Fibroblast of pulmonary artery (primary cell): ENCODE measurements at regions not wholly inside any gene's neighbourhood (a gene's known extent, or its start where the extent isn't known, plus 50 kb on each side); places are given as distances from the start of the nearest gene placed in this dataset.
A peak's percentile ranks its signal among the peaks of the same experiment; 100 is the strongest.

Experiments
- DNase-seq: peaks from one replicate; pipeline ENCODE4 v3.0.0-alpha.2; 2010; ENCODE audit warnings: low read depth
- H3K4me3 ChIP-seq: replicated peaks from 2 replicates; pipeline ENCODE4 v1.5.1; 2011; ENCODE audit warnings: low read depth, mild to moderate bottlenecking, control low read depth, low read length, moderate library complexity
- TF ChIP-seq, protein P1 (sequence below): IDR thresholded peaks from 2 replicates; pipeline ENCODE4 v1.5.1; 2011; ENCODE audit warnings: mild to moderate bottlenecking, control low read depth, low read length, inconsistent platforms; ENCODE audit errors: missing control alignments

DNA sequence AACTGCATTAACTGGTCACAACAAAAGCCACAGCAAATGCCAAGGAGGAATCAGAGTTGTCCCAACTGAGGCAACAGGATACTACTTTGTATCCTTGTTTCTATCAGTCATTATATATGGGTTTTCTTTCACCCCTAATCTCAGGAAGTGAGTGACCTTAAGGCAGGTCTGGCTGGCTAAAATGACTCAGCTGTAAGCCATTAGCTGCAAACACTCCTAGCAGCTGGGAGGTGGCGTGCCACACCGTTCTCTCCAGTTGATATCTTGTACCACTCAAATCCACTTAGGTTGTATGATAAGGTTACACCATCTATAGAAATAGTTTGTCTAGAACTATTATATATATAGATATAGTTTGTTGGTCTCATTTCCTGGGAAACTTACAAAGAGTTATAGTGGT is 171.1 kb upstream of the MC4R start:
- no peak overlapping the region for H3K4me3 ChIP-seq
- TF ChIP-seq, protein P1, sequence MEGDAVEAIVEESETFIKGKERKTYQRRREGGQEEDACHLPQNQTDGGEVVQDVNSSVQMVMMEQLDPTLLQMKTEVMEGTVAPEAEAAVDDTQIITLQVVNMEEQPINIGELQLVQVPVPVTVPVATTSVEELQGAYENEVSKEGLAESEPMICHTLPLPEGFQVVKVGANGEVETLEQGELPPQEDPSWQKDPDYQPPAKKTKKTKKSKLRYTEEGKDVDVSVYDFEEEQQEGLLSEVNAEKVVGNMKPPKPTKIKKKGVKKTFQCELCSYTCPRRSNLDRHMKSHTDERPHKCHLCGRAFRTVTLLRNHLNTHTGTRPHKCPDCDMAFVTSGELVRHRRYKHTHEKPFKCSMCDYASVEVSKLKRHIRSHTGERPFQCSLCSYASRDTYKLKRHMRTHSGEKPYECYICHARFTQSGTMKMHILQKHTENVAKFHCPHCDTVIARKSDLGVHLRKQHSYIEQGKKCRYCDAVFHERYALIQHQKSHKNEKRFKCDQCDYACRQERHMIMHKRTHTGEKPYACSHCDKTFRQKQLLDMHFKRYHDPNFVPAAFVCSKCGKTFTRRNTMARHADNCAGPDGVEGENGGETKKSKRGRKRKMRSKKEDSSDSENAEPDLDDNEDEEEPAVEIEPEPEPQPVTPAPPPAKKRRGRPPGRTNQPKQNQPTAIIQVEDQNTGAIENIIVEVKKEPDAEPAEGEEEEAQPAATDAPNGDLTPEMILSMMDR: no peak
- DNase-seq: no peak

DNA sequence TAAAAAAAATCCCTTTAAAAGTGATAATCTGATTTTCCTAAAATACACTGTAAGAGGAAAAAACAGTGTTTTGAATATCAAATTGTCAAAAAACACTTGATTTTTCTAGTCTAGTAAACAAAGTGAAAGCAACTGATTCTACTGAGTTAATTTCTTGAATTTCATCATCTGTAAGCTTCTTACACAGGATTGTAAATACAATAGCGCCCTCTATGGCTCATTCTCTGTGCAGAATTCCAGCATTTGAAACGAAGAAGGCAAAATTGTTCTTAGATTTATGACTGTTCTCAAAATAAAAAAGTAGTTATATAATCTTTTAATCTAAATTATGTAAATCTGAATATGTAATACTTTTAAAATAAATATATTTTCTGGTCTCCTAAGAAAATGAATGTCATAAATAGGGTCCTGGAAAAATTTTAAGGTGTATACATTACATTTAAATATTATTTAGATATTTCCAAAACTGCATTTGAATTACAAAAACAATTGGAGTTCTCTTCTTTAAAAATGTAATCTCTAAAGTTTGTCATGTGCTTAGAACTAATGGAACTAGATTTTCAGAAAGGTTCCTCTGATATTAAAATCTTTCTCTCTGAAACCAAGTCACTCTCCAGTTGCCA is 176.9 kb upstream of the MC4R start:
- peak; percentile 85 for DNase-seq
- H3K4me3 ChIP-seq: no peak overlapping the region
- TF ChIP-seq, protein P1: peak; percentile 85

DNA sequence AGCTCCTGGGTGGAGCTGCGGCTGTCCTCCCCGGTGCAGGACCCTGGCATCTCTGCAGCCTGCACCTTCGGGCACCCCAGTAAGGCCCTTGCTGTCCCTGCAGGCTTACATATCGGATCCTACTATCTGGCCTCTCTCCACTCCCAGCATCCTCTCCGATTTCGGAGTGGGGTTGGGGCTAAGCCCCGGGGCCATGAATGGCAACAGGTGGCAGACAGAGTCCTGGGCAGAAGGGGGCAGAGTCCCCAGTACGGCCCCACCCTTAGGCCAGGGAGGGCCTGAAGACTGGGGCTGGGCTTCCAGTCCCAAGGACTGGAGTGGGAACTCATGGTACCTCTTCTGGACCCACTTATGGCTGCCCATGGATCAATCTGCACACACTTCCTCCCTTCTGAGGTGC is 180.4 kb upstream of the MC4R start:
- TF ChIP-seq, protein P1: no peak
- no peak for DNase-seq
- H3K4me3 ChIP-seq: no peak overlapping the region

- DNase-seq: no peak
- H3K4me3 ChIP-seq: no peak overlapping the region
- TF ChIP-seq, protein P1: no peak
Measured at GRCh38 chr18:60554967-60555366, 182.4 kb upstream of the MC4R start.

- TF ChIP-seq, protein P1: no peak
Measured at GRCh38 chr18:60555625-60556024, 183.1 kb upstream of the MC4R start.

GRCh38 chr18:60556326-60556725 is 183.8 kb upstream of the MC4R start:
- no peak overlapping the region for H3K4me3 ChIP-seq
- no peak for DNase-seq
- TF ChIP-seq, protein P1: no peak

More at GRCh38 chr18:60555625-60556024, 183.1 kb upstream of the MC4R start:
- DNase-seq: no peak
- H3K4me3 ChIP-seq: no peak overlapping the region

DNA sequence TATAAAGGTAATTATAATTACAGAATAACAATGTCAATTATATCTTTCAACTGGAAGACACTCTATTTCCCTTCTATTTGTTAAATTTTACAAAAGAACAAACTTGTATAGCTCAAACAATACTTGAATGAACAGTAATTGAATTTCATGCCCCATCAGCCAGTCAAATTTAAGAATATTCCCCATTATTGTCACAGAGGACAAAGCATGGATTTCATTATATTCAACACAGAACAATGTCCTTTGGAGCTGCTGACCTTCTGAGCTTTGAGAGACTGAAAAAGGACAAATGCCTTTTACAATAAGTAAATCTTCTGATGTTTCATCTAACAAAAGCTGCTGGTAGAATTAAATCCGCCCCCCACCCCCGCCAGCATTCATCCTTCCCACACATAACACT is 187.5 kb upstream of the MC4R start:
- TF ChIP-seq, protein P1: no peak
- DNase-seq: no peak

More for the DNA sequence above, 187.5 kb upstream of the MC4R start:
- no peak overlapping the region for H3K4me3 ChIP-seq
